ENCODE measurements at regions not wholly inside any gene's neighbourhood (a gene's known extent, or its start where the extent isn't known, plus 50 kb on each side); places are given as distances from the start of the nearest gene placed in this dataset.

GRCh38 chr19:32256341-32256975 lies 89.0 kb upstream of the ZNF507 start:
- no peak for DNase-seq (ENCODE audit: low read depth in 2 of 2, low spot score in 1 of 2)

- DNase-seq (ENCODE audit: low read depth in 2 of 2, low spot score in 1 of 2) = no peak
These were observed 87.9 kb upstream of the ZNF507 start for GRCh38 chr19:32257326-32258073.

- no peak for DNase-seq (ENCODE audit: low read depth in 2 of 2, low spot score in 1 of 2)
These were observed 87.2 kb upstream of the ZNF507 start for GRCh38 chr19:32258167-32258566.

GRCh38 chr19:32264568-32264967 lies 80.8 kb upstream of the ZNF507 start:
- no peak for DNase-seq (ENCODE audit: low read depth in 2 of 2, low spot score in 1 of 2)

- DNase-seq (ENCODE audit: low read depth in 2 of 2, low spot score in 1 of 2) = no peak
These were observed 79.4 kb upstream of the ZNF507 start for GRCh38 chr19:32265995-32266394.

GRCh38 chr19:32266460-32266859 lies 79.0 kb upstream of the ZNF507 start:
- DNase-seq (ENCODE audit: low read depth in 2 of 2, low spot score in 1 of 2) = no peak

- DNase-seq (ENCODE audit: low read depth in 2 of 2, low spot score in 1 of 2) = no peak
These were observed 77.0 kb upstream of the ZNF507 start for GRCh38 chr19:32268381-32268780.

GRCh38 chr19:32269831-32270230 lies 75.6 kb upstream of the ZNF507 start:
- no peak for DNase-seq (ENCODE audit: low read depth in 2 of 2, low spot score in 1 of 2)

GRCh38 chr19:32273483-32273882 lies 71.9 kb upstream of the ZNF507 start:
- no peak for DNase-seq (ENCODE audit: low read depth in 2 of 2, low spot score in 1 of 2)

GRCh38 chr19:32287086-32287485 lies 58.3 kb upstream of the ZNF507 start:
- DNase-seq (ENCODE audit: low read depth in 2 of 2, low spot score in 1 of 2) = no peak

GRCh38 chr19:32287811-32288227 lies 57.6 kb upstream of the ZNF507 start:
- DNase-seq (ENCODE audit: low read depth in 2 of 2, low spot score in 1 of 2) = no peak

GRCh38 chr19:32289566-32290210 lies 55.7 kb upstream of the ZNF507 start:
- DNase-seq (ENCODE audit: low read depth in 2 of 2, low spot score in 1 of 2) = no peak

- DNase-seq (ENCODE audit: low read depth in 2 of 2, low spot score in 1 of 2) = no peak
These were observed 53.5 kb upstream of the ZNF507 start for GRCh38 chr19:32291876-32292275.

GRCh38 chr19:32294871-32295438 lies 50.5 kb upstream of the ZNF507 start:
- no peak for DNase-seq (ENCODE audit: low read depth in 2 of 2, low spot score in 1 of 2)

Measured in stimulated activated CD8-positive, alpha-beta memory T cell treated with anti-CD3 and anti-CD28 coated beads, Interleukin-4, amount 100 ng/mL, for 1 hour (primary cell).